ENCODE measurements at regions not wholly inside any gene's neighbourhood (a gene's known extent, or its start where the extent isn't known, plus 50 kb on each side); places are given as distances from the start of the nearest gene placed in this dataset.
"Not testable (repeated sequence)": the region's sequence is repeated elsewhere in the genome, so short reads cannot be mapped to it uniquely, and the experiment has no call there.

DNA sequence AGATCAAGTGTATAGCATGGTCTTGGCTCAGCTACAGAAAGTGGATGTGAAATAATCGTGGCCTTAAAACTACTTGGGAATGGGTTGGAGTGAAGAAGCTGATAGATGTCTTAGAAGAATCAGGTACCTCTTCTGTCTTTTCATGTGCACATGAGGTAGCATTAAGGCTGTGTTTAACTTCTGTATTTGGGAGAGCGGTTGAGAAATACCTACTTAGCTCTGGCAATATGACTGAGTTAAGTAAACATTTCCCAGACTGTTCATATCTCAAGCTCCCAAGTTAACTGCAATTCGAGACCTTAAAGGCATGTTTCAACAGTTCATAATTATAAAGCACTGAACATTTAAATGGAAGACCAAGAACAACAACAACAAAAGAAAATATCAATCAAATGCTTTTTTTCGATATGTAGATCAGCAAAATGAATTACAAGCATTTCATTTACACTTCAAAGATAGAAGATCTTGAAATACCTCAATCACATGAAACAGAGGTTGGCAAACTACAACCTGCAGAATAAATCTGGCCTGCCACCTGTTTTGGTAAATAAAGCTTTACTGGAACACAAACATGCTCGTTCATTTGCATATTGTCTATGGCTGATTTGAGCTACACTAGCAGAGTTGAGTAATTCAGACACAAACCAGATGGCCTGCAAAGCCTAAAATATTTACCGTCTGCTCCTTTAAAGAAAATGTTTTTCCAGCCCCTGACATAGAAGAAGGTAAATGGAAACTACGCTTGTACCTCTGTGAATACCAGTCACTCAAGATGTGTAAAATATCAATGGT, 337.1 kb upstream of the GLI3 start:
- Mint-ChIP-seq H3K36me3 (ENCODE audit: low read depth) (no peaks in the 10 kb centered on the region), H3K9me3 (peaks cover 4% of the 10 kb centered on the region), H3K4me1 (ENCODE audit: low read depth) (no peaks in the 10 kb centered on the region), H3K4me3 (no peak overlapping the region), H3K27me3 (no peaks in the 10 kb centered on the region), H3K27ac (no peak overlapping the region)

DNA sequence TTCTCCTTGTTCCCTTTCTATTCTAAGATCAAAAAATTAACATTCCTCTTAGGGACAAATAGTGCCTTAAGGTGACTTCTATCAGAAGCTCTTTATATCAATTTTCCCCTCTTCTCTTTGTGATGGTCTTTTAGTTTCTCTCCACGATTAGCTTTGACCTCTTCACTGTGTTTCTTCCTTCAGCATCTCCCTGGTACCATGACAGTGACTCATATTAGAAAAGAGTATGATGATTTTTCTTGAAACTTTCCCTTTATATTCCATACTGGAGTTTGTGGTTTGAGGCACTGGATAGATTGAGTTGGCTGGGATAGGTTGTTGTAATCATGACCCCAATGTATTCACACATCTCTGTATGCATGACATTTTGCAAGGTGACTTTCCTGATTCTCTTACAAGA, 335.6 kb upstream of the GLI3 start:
- Mint-ChIP-seq H3K27me3 (no peaks in the 10 kb centered on the region), H3K27ac (no peak overlapping the region), H3K9me3 (peaks cover 4% of the 10 kb centered on the region), H3K4me3 (no peak overlapping the region), H3K4me1 (ENCODE audit: low read depth) (no peaks in the 10 kb centered on the region), H3K36me3 (ENCODE audit: low read depth) (no peaks in the 10 kb centered on the region)

DNA sequence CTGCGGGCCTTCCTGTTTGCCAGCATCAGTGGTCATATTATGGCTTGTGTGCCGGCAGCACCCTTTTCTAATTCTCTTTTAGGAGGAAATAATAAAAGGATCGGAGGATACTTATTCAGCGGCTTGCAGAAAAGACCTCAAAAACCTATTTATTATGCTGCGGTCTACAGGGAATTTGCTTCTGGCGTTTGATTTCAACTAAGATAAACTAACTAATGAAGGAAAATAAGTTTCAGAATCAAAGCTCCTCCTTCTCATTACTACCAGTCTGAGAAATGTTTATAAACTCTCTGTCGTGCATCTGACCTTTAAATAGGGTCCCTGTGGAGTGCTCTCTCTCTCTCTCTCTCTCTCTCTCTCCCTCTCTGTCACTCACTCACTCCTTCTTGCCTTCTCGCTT, 335.0 kb upstream of the GLI3 start:
- Mint-ChIP-seq H3K4me1 (ENCODE audit: low read depth) (no peaks in the 10 kb centered on the region), H3K36me3 (ENCODE audit: low read depth) (no peaks in the 10 kb centered on the region), H3K27ac (no peak overlapping the region), H3K27me3 (no peaks in the 10 kb centered on the region), H3K9me3 (peaks cover 4% of the 10 kb centered on the region), H3K4me3 (no peak overlapping the region)

DNA sequence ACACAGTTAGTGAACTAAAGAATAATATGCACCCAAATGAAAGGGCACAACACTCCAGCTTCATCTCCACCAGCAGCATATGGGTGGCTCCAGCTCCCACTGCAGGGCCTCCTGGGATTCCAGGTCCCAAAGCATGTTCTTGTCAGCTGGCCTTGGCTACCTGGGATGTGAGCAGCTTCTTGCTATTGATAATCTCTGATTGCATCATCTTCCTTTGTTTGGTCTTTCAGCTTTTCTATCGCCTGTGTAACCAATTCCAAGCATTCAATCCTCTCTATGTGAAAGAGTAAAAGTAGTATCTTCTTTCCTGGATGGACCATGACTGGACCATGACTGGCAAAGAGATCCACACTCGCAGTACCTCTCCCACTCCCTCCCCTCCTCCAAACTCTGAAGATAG, 333.9 kb upstream of the GLI3 start:
- Mint-ChIP-seq H3K4me1 (ENCODE audit: low read depth) (no peaks in the 10 kb centered on the region), H3K36me3 (ENCODE audit: low read depth) (no peaks in the 10 kb centered on the region), H3K27me3 (no peaks in the 10 kb centered on the region), H3K4me3 (no peak overlapping the region), H3K9me3 (peaks cover 4% of the 10 kb centered on the region), H3K27ac (no peak overlapping the region)

DNA sequence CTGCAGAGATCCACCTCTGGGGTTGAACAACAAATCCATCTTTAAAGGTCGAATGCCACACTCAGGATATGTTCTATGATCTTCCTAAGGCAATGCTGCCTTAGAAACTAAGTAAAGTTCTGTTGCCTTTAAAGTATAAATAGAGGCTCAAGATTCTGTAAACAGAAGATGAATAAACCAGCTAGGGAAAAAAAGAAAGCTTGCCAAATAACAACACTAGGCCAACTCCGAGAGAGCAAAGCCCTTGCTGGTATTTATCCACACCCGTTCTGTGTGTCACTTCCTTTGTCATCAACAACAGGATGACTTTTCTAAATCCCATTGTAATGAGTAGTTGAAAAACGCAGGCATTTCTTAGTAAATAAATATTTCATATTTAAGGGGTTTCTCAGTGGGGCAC, 330.0 kb upstream of the GLI3 start:
- no peak overlapping the region for H3K27ac Mint-ChIP-seq
- no peak overlapping the region for H3K4me3 Mint-ChIP-seq
- no peaks in the 10 kb centered on the region for H3K27me3 Mint-ChIP-seq
- no peaks in the 10 kb centered on the region for H3K4me1 Mint-ChIP-seq (ENCODE audit: low read depth)
- no peaks in the 10 kb centered on the region for H3K36me3 Mint-ChIP-seq (ENCODE audit: low read depth)
- peaks cover 20% of the 10 kb centered on the region for H3K9me3 Mint-ChIP-seq

DNA sequence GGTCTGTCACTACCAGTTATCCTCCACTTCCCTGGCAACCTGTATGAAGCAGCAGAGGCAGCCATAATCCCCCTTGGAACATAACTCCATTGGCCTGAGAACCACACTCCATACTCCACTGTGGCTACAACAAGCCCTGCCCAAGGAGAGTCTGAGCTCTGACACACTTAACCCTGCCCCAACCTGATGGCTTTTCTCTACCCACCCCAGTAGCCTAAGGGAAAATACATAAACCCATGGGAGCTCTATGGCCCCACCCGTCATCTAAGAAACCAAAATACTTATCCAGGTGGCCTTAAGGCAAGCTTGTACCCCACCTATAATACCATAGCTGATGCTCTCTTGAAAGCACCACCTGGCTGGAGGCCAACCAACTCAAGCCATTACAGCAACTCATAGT, 324.8 kb upstream of the GLI3 start:
- no peak overlapping the region for H3K4me3 Mint-ChIP-seq
- no peaks in the 10 kb centered on the region for H3K36me3 Mint-ChIP-seq (ENCODE audit: low read depth)
- H3K4me1 Mint-ChIP-seq (ENCODE audit: low read depth) = no peaks in the 10 kb centered on the region
- peaks cover 3% of the 10 kb centered on the region for H3K27me3 Mint-ChIP-seq
- H3K9me3 Mint-ChIP-seq = peaks cover 18% of the 10 kb centered on the region
- no peak overlapping the region for H3K27ac Mint-ChIP-seq

DNA sequence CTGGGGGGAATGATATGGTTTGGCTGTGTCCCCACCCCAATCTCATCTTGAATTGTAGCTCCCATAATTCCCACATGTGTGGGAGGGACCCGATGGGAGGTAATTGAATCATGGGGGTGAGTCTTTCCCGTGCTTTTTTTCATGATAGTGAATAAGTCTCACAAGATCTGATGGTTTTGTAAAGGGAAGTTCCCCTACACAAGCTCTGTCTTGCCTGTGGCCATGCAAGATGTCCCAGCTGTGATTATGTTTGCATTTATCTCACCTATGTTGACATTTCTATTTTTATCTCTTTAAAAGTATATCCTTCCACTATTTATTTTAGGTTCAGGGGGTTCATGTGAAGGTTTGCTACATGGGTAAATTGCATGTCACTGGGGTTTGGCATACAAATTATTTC, 323.9 kb upstream of the GLI3 start:
- H3K4me1 Mint-ChIP-seq (ENCODE audit: low read depth) = no peaks in the 10 kb centered on the region
- peaks cover 3% of the 10 kb centered on the region for H3K27me3 Mint-ChIP-seq
- no peaks in the 10 kb centered on the region for H3K36me3 Mint-ChIP-seq (ENCODE audit: low read depth)
- peaks cover 28% of the 10 kb centered on the region for H3K9me3 Mint-ChIP-seq
- H3K27ac Mint-ChIP-seq = no peak overlapping the region
- no peak overlapping the region for H3K4me3 Mint-ChIP-seq

DNA sequence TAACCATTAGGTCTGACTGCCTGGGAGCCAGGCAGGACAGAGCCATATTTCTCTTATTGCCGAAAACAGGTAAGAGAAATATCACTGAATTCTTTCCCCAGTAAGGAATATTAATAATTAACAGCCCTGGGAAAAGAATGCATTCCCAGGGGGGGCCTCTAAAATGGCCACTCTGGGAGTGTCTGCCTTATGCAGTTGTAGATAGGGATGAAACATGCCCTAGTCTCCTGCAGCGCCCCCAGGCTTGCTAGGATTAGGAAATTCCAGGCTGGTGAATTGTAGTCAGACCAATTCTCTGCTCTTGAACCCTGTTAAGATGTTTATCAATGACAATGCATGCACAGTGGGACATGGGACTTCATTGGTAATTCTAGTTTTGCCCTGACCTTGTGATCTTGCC, 317.9 kb upstream of the GLI3 start:
- not testable (repeated sequence) for H3K27me3 Mint-ChIP-seq; H3K36me3 Mint-ChIP-seq (ENCODE audit: low read depth); H3K27ac Mint-ChIP-seq; H3K4me3 Mint-ChIP-seq; H3K4me1 Mint-ChIP-seq (ENCODE audit: low read depth)
- peaks cover 26% of the 10 kb centered on the region for H3K9me3 Mint-ChIP-seq

DNA sequence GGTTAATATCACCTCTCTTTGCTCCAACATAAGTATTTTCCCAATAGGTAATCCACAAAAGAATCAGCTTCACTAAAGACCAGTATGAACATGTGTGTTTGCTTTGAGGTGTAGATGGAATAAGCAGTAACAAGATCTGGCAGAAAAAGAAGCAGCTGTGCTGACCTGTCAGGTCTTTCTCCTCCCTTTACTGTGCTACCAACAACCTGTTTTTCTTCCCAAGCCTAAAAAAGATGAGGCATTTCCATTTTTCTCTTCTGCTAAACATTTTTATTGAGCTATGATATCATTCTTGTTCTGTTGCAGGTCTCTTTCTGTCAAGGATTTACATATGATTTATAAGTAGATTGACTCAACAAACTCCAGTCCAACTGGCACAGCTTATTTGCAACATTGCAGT, 315.2 kb upstream of the GLI3 start:
- Mint-ChIP-seq H3K36me3 (ENCODE audit: low read depth) (no peaks in the 10 kb centered on the region), H3K9me3 (peaks cover 26% of the 10 kb centered on the region), H3K27me3 (no peaks in the 10 kb centered on the region), H3K4me3 (no peak overlapping the region), H3K4me1 (ENCODE audit: low read depth) (no peaks in the 10 kb centered on the region), H3K27ac (no peak overlapping the region)

DNA sequence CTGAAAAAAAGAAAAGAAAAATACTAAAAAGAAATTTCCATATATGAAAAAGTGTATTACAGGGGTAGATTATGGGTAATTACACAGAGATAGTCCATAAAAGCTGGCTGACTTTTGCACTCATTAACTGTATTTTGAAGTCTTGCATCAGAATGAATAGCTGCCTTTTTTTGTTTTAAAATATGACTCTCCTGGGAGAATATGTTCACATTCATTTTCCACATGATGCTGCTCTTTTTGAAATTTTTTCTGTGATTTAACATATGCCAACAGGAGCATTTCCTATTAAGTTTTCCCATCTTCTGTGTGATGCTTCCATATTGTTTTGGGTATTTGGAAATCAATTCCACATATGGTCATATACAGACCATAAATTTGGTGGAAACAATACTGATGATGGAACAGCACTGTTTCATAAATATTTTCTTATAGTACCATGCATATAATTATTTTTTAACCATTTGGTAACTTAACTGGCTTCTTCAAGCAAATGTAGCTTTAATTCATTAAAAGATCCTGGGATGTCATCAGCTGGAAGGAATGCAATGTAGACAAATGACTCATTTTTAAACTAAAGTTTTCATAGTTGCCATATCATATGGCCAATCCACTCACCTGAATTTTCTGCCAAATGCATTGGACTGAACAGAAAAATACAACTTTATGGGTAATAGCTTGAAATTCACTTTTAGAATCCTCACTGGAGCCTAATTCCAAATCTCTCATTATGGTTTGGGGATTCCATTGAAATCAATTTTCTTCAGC, 313.9 kb upstream of the GLI3 start:
- Mint-ChIP-seq H3K9me3 (peaks cover 14% of the 10 kb centered on the region), H3K4me3 (no peak overlapping the region), H3K4me1 (ENCODE audit: low read depth) (no peaks in the 10 kb centered on the region)

DNA sequence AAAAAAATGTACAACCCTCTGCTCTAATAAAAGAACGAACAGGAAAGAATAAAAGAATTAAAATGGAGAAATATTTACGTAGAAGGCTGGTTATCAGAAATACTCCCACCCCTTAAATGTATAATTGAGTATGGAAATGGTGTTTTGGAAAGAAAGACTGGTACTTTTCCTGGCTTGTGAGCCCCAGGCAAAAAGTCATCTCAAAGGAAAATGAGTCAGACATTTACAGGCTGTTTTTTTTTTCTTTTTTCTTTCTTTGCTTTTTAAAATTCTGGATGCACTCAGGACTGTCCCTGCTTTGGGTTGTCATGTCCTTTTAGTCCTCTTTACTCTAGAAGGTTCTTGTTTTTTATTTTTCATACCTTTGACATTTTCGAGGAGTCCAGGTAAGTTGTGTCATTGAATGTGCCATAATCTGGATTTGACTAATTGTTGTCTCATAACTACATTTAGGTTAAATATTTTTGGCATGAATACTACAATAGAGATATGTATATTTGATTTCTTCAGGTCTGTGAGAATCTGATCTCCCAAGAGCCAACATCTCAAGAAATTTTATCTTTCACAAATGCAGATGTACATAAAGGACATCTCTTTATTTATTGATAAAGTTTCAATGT, 313.0 kb upstream of the GLI3 start:
- H3K9me3 Mint-ChIP-seq = peaks cover 12% of the 10 kb centered on the region
- no peak overlapping the region for H3K4me3 Mint-ChIP-seq
- no peaks in the 10 kb centered on the region for H3K27me3 Mint-ChIP-seq
- H3K27ac Mint-ChIP-seq = no peak overlapping the region
- no peaks in the 10 kb centered on the region for H3K4me1 Mint-ChIP-seq (ENCODE audit: low read depth)
- H3K36me3 Mint-ChIP-seq (ENCODE audit: low read depth) = no peaks in the 10 kb centered on the region

More for the DNA sequence above, 313.9 kb upstream of the GLI3 start:
- no peaks in the 10 kb centered on the region for H3K27me3 Mint-ChIP-seq
- H3K36me3 Mint-ChIP-seq (ENCODE audit: low read depth) = no peaks in the 10 kb centered on the region
- no peak overlapping the region for H3K27ac Mint-ChIP-seq

DNA sequence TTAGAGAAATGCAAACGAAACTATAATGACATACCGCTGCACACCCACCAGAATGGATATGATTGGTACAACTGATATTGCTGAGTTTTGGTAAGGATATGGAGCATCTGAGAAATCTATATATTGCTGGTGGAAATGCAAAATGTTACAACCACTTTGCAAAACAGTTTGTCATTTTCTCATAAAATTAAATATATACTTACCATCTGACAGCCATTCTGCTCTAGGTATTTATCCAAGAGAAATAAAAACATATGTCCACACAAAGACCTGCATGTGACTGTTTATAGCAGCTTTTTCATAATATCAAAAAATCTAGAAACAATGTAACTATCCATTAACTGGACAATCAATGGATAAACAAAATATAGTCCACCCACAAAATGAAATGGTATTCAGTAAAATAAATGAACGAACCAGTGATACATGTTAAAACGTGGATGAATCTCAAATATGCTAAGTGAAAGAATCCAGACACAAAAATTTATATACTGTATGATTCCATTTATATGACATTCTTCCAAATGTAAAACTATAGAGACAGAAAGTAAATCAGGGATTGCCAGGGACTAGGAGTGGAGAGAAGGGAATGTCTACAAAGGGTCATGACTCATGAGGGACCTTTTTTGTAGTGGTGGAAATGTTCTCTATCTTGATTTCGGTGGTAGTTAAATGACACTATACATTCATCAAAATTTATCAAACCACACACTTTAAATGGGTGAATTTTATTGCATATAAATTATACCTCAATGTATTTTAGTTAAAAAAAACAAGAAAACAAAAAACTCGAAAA, 312.0 kb upstream of the GLI3 start:
- peaks cover 6% of the 10 kb centered on the region for H3K9me3 Mint-ChIP-seq
- no peaks in the 10 kb centered on the region for H3K4me1 Mint-ChIP-seq (ENCODE audit: low read depth)
- no peak overlapping the region for H3K4me3 Mint-ChIP-seq
- H3K27me3 Mint-ChIP-seq = no peaks in the 10 kb centered on the region
- no peak overlapping the region for H3K27ac Mint-ChIP-seq
- H3K36me3 Mint-ChIP-seq (ENCODE audit: low read depth) = no peaks in the 10 kb centered on the region

DNA sequence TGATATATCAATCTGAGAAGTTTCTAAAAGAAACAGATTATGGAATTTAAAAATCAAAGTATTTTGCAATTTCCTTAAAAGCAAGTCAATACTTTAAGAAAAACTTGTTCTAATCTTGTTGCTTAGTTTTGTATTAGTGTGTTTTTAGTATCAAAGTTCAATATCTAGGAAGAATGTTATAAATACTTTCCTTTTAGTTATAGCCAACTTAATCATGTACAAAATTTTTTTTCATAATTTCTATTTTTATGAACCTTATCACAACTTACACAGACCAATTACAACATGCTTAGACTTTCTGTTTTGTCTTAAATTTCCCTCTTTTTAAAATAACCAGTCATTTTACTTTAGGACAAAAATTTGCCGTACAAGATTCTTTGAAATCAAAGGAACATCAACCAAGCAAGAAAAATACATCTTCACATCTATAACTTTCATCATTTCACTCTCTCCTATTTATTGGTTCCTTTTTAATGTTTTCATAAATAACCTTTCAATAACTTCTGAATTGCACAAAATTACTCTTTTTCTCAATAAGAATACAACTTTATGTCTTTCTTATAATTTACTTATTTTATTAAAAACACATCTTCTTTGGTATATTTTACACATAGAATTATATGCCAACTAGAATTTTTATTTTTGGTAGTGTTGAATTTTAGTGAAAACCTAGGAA, 308.2 kb upstream of the GLI3 start:
- H3K27me3 Mint-ChIP-seq = no peaks in the 10 kb centered on the region
- H3K36me3 Mint-ChIP-seq (ENCODE audit: low read depth) = no peaks in the 10 kb centered on the region
- no peak overlapping the region for H3K4me3 Mint-ChIP-seq
- no peak overlapping the region for H3K27ac Mint-ChIP-seq
- no peaks in the 10 kb centered on the region for H3K9me3 Mint-ChIP-seq
- H3K4me1 Mint-ChIP-seq (ENCODE audit: low read depth) = no peaks in the 10 kb centered on the region

DNA sequence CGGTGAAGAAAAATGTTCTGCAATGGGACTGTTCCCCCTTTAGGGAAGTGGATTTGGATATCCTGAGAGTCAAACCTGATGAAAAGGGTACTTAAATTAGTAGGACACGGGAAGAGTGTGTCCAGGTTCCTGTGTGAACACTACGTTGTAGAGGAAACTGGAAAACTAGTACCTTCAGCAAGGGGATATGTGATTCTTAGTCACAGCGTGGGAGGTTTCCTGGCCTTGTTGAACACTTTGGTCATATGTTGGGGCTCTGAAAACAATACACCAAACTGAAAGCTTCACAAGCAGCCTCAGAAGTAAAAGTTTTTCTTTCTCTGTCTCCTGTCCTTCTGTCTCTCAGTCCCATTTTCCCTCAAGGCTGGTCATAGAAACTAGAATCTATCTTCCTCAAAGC, 306.9 kb upstream of the GLI3 start:
- Mint-ChIP-seq H3K36me3 (ENCODE audit: low read depth) (no peaks in the 10 kb centered on the region), H3K27ac (no peak overlapping the region), H3K27me3 (no peaks in the 10 kb centered on the region), H3K9me3 (peaks cover 3% of the 10 kb centered on the region), H3K4me3 (no peak overlapping the region), H3K4me1 (ENCODE audit: low read depth) (no peaks in the 10 kb centered on the region)

Measured in stimulated activated naive CD8-positive, alpha-beta T cell treated with anti-CD3 and anti-CD28 coated beads, Interleukin-15, Interleukin-2, amounts not matched to agents 100 ng/mL and 50 ng/mL, for 24 hours (primary cell).